Loucy (cell line): ENCODE measurements at regions not wholly inside any gene's neighbourhood (a gene's known extent, or its start where the extent isn't known, plus 50 kb on each side); places are given as distances from the start of the nearest gene placed in this dataset.

ENCODE experiments used
- CTCF ChIP-seq: fragments of 200-600 bp; sonication (generic); conservative IDR thresholded peaks from 2 replicates; pipeline ENCODE4 v1.5.1; 2014; ENCODE audit warnings: mild to moderate bottlenecking, antibody characterized with exemption, low read length
- EZH2phosphoT487 ChIP-seq: fragments of 200-600 bp; IDR thresholded peaks from 2 replicates; pipeline ENCODE4 v1.6.1; 2018; ENCODE audit warnings: antibody characterized with exemption, mild to moderate bottlenecking, moderate library complexity, borderline replicate concordance

DNA sequence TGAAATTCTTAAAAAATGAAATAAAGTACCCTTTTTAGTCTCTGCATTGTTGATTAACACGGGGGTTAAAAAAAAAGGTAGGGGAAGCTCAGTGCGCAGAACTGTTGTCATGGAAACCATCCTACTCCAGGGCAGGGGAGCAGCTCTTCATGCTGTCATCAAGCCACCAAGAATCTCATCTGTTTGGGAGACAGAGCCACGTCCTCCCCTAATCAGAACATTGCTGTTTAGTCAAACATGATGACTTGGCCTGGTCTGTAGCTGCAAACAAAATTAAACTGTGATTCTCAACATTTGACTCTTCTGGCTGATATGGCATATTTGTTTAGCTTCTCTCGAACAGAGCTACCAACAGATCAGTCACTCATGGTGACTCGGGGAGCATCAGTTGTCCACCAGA is 254.4 kb upstream of the KLF14 start:
- no peak for TF ChIP-seq CTCF
- TF ChIP-seq EZH2phosphoT487 = no peak
